ENCODE measurements at regions not wholly inside any gene's neighbourhood (a gene's known extent, or its start where the extent isn't known, plus 50 kb on each side); places are given as distances from the start of the nearest gene placed in this dataset.

DNA sequence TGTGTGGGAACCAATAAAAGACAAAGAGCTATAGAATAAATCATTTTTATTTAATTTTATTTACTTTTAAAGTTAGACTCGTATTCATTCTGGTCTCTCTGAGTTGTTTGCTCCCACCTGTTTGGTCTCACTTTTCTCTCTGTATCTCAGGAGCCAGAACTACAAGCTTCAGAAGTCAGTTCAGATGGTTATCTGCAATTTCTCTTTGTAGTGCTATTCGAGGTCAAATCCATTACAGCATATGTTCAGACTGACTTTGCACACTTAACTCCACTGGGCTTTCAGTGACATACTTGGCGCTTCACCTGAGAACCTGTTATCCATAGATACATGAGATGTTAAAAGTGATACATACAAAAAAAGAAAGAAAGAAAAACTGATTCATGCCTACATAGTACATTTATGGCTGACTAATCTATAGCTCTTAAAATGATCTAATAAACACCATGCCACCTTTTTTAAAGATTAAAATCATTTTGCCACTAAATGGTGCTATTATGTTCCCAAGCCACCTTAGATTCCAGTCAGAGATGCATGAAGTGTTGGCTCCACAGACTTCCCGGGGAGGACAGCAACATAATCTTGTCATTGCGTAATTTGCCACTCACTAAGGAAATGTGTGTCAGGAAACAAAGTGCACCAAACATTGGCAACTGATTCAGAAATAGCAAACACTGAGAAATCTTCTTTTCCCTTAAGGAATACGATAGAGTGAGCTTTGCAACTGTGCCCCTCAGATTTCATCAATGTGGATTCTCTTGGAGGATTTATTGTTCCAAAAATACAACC, 396.7 kb downstream of the HACE1 start:
- BruUV-seq (replicated peaks) = no TSS peak
- intact Hi-C loops (cut with micrococcal nuclease; ENCODE audit: unreplicated experiment) = no loop called here
- SMC1A ChIA-PET (ENCODE audit: uncharacterized antibody, unreplicated experiment) = no interaction called here

DNA sequence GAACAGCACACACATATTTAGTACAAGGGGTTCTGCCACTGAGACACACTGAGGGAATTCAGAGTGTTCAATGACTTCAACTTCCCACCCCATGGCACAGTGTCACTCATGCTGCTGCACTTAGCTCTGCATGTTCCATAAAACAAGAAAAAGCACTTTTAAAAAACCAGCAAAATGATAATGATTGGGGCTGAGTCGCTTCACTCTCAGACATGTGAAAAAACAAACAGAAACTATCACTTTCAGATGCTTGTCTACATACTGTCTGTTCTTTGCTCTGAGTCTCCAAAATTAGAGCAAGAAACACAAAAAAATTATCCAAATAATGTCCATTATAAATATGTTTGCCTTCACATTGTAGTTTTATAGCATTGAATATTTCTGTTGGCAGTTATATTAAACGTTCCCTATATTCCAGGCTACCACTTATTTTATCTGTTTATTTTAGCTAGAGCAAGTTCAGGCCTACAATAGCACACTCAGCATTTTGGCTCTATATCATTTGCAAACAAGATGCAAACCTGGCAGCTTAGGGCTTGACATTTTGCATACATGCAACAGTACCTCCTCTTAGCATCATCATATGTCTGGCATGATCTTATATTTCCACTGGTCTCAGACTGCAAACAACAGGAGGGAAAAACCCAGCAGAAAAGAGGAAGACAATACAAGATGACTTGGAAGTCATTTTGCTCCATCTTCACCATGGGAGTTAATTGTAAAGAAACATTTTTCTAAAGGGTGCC, 398.8 kb downstream of the HACE1 start:
- Histone ChIP-seq H3K4me3 (no peak overlapping the region), H2AFZ (ENCODE audit: control insufficient read depth, low read depth, low read length) (no peak overlapping the region), H3K36me3 (ENCODE audit: control insufficient read depth in 2 of 2, insufficient read depth in 2 of 2, low read length in 1 of 2) (no peaks in the 10 kb centered on the region), H3K79me2 (ENCODE audit: control insufficient read depth, insufficient read depth, low read length) (no peaks in the 10 kb centered on the region), H3K9me3 (replicated peaks; ENCODE audit: control insufficient read depth, insufficient read depth, low read length) (no peaks in the 10 kb centered on the region), H4K20me1 (ENCODE audit: control insufficient read depth, insufficient read depth) (no peaks in the 10 kb centered on the region), H3K4me2 (ENCODE audit: control insufficient read depth, insufficient read depth) (0 out of 2 replicates have a peak overlapping the region, but pooled peaks have one; percentile 9), H3K9ac (ENCODE audit: control insufficient read depth, insufficient read depth, low read length) (no peak overlapping the region), H3K27me3 (replicated peaks in 1 of 2; ENCODE audit: control insufficient read depth in 2 of 2, insufficient read depth in 2 of 2, low read length in 1 of 2) (no peaks in the 10 kb centered on the region), H3K27ac (ENCODE audit: control insufficient read depth, insufficient read depth) (no peak overlapping the region), H3K4me1 (ENCODE audit: control insufficient read depth, insufficient read depth, low read length) (no peaks in the 10 kb centered on the region)
- intact Hi-C loops (cut with micrococcal nuclease; ENCODE audit: unreplicated experiment) (no loop called here), in situ Hi-C loops (cut with MboI) (no loop called here)
- POLR2A ChIA-PET = no interaction called here
- FAIRE-seq (no peak), DNase-seq (ENCODE audit: low read depth, low spot score) (no peak), ATAC-seq (no peak; the same call in 2 of the 3 replicates)
- no TSS peak for BruUV-seq (replicated peaks)
- SMC1A ChIA-PET (ENCODE audit: uncharacterized antibody, unreplicated experiment) = no interaction called here
- RAD21 ChIA-PET (ENCODE audit: unreplicated experiment) = no interaction called here
- CTCF ChIA-PET = interaction anchor here (1.4 to 1.7 kb wide), 2 partner anchors 65 to 67 kb away, joined by 4 read pairs; no protein-coding TSS in a partner anchor
- WGBS (ENCODE audit: insufficient coverage, insufficient replicate concordance, low lambda C conversion rate, missing lambda C conversion rate) = 0% methylated on average over 2 of the region's 2 CpGs
- no peak for TF ChIP-seq LARP7 (IDR thresholded peaks at IDR 0.05)
- peak; percentile 3; the same call in 1 of the 2 replicates for TF ChIP-seq SPI1 (IDR thresholded peaks at IDR 0.05; ENCODE audit: borderline replicate concordance, insufficient read depth, low read depth, low read length)

More for the DNA sequence above, 396.7 kb downstream of the HACE1 start:
- in situ Hi-C loops (cut with MboI) = no loop called here
- ChIA-PET POLR2A (no interaction called here), RAD21 (ENCODE audit: unreplicated experiment) (no interaction called here), CTCF (no interaction called here)
- FAIRE-seq (no peak), DNase-seq (ENCODE audit: low read depth, low spot score) (no peak), ATAC-seq (no peak)
- no peak overlapping the region for H3K4me3 ChIP-seq
- no peaks in the 10 kb centered on the region for H3K36me3 ChIP-seq (ENCODE audit: control insufficient read depth in 2 of 2, insufficient read depth in 2 of 2, low read length in 1 of 2)
- no peak overlapping the region for H3K9ac ChIP-seq (ENCODE audit: control insufficient read depth, insufficient read depth, low read length)
- H3K27ac ChIP-seq (ENCODE audit: control insufficient read depth, insufficient read depth) = no peak overlapping the region
- H3K4me1 ChIP-seq (ENCODE audit: control insufficient read depth, insufficient read depth, low read length) = no peaks in the 10 kb centered on the region
- TF ChIP-seq ZNF207 (IDR thresholded peaks at IDR 0.05; ENCODE audit: borderline replicate concordance) (no peak), ZZZ3 (IDR thresholded peaks at IDR 0.05; ENCODE audit: control insufficient read depth, insufficient read length, low read depth) (no peak), SRF (IDR thresholded peaks at IDR 0.05; ENCODE audit: low read depth in 2 of 2, low read length in 2 of 2) (no peak)
- no peaks in the 10 kb centered on the region for H3K79me2 ChIP-seq (ENCODE audit: control insufficient read depth, insufficient read depth, low read length)
- no peak overlapping the region for H2AFZ ChIP-seq (ENCODE audit: control insufficient read depth, low read depth, low read length)
- no peaks in the 10 kb centered on the region for H4K20me1 ChIP-seq (ENCODE audit: control insufficient read depth, insufficient read depth)
- H3K27me3 ChIP-seq (replicated peaks in 1 of 2; ENCODE audit: control insufficient read depth in 2 of 2, insufficient read depth in 2 of 2, low read length in 1 of 2) = no peaks in the 10 kb centered on the region
- WGBS (ENCODE audit: insufficient coverage, insufficient replicate concordance, low lambda C conversion rate, missing lambda C conversion rate) = 31% methylated on average over 6 of the region's 6 CpGs
- H3K9me3 ChIP-seq (replicated peaks; ENCODE audit: control insufficient read depth, insufficient read depth, low read length) = no peaks in the 10 kb centered on the region
- no peak overlapping the region for H3K4me2 ChIP-seq (ENCODE audit: control insufficient read depth, insufficient read depth)
